ENCODE measurements at regions not wholly inside any gene's neighbourhood (a gene's known extent, or its start where the extent isn't known, plus 50 kb on each side); places are given as distances from the start of the nearest gene placed in this dataset.

GRCh38 chr12:24039113-24039525 is 89.6 kb upstream of the SOX5 start:
- no peak for DNase-seq

DNA sequence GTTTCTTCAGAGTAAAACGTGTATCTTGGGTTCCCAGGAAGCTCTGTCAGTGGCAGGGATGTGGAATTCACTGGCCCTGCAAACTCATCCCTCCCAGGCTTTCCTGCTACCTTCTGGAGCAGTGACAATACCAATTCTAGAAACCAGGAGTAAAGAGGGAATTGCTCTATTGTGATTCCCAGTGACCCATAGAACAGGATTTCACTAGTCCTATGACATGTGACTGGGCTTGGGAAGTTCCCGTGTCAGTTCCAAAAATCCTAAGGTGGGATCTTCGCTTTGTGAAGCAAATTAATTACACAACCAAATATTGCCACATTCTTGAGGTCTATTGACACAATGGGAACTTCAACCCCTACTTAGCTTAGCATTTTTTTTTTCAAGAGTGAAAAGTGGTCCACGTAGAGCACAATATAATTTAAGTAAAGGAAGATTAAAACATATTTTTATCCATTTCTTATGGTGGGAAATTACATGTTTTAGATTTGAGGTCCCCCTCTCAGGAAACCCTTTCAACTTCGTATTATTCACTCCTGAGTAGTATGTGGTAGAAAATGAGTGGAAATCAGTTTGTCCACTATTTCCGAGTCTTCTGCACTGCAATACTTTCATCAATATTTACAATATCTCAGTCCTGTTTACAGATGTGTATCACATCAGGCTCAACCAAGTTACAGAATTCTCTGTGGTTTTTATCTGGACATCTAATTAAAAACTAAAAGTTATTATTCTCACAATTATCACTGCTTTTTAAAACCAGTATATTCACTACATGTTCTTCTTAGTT is 88.9 kb upstream of the SOX5 start:
- no peak for DNase-seq

DNA sequence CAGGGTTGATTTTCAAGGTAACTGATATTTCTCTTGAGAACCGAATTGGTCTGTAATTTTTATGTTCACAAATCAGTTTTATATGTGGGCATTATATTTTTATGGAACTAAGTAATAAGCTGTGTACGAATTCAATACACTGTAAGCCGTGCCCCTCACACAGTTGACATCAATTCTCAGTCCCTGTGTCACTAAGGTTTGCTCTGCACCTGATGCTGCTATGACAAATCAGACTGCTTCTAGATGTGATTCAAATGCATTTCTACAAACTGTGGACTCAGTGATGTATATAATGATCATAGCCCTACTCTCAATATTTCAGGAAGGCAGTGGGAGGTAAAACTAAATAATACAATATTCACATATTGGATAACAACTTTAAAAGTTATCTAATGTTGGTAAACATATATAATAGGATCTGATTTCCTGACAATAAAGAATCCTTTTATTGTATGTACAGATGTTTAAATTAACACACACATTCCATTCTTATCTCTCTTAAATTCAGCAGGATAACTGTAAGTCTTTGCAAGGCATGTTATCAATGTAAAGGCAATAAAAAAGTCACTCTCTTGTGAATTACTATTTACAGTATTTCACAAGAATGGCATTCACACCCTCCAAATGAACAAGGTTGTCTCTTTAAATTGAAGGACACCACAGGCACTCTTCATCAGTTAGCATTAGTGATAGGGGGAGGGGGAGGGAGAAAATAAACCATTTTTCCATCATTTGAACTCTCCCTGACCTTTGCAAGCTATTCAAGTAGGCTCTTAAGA is 87.2 kb upstream of the SOX5 start:
- DNase-seq, result no peak

DNA sequence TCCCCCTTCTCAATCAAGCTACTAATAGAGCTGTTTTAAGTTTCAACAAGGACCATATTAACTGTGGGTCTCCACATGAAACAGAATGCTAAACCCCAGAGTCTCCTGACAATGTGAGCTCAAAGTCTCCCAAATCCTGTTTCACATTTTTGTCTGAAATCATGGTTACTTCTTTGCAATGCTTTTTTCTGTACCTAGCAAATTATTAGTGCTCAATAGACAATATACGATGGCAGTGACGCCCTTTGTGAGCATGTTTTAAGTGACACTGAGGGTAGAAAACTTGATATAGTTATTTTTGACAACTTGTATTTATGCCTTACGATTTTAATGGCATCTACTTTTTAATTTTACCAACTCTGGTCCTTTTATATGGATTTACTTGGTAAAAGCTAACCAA is 85.4 kb upstream of the SOX5 start:
- DNase-seq, result no peak

DNA sequence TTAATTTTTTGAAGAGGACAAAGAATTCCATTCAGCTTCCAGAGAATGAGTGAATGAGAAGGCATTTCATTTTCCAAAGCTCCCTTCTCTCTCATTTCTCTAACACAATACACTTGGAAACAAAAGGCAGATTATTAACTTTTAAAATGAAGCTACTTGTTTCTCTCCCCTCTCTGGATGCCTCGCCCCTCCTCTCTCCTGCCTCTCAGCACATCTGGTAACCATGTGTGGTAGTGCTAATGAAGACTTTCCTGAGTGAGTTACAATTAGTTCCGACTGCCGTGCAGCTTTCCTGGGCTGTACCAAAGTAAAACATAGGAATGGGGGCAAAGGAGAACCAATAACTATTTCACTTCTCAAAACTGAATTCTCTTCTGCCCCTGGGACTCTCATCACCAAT is 84.7 kb upstream of the SOX5 start:
- DNase-seq, result no peak

DNA sequence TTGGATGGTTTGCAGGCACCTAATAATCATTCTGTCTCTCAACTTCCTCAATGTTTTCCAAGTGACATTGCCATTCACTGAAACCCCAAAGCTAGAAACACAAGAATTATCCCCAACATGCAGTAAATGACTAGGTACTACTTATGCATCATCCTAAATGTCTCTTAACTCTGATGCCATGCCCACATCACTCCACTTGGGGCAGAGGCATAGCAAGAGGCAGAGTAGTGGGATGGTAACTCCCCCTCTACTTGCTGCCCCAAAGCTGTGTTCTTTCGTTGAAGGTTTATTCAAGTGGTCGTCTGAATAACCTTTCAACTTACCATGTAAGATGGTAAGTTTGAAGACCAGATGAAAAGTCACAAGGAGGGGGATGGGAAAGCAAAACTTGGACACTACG is 77.9 kb upstream of the SOX5 start:
- DNase-seq, result no peak

- DNase-seq, result no peak
These were observed 75.8 kb upstream of the SOX5 start for GRCh38 chr12:24025153-24025798.

- DNase-seq, result no peak
These were observed 73.6 kb upstream of the SOX5 start for GRCh38 chr12:24023081-24023480.

DNA sequence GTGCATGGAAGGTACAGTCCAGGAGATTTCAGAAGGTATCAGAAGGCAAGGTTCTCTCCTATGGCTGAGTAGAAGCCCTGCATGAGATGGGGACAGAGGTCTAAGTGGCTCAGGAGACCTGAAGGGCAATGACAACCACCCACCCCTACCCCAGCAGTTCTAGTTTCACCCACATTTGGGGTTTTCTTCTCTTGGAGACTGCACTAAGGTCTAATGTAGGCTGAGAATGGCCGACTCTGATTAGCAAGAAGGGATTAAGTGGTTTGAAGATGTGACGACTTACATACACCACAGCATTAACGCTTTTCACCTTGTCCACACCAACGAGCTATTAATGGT is 71.7 kb upstream of the SOX5 start:
- DNase-seq, result no peak

DNA sequence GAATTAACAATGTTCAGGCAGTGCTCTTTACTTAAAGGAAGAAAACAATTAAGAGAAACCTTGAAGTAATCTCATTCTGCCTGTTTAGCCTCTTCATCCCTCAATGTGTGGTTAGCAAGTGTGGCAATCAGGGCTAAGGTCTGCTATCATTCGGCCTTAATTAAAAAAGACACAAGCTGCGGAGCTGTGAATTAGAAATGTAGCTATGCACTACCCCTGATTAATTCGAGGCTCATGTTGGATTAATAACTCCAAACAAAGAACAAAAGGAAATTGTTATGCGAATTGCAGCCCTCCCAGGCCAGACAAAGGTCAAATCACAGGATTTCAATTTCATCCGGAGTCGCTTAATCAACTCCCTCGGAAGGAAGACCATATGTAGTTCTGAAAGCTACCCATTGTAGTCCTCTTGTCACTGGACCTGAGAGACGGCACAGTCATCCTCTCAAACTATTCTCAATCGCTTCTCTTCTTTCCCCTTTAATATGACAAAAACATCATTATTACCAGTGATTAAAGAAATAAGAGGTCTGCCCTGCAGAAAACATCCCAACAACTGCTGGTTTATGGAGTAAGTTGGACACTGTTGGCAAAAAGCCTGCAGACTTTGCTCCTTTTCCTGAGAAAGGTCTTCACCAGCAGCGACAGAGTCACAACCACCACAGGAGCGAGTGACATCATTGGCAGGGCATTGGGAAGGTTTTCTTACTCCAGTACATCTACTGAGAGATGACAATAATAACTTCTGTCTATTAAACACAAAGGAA is 71.1 kb upstream of the SOX5 start:
- no peak for DNase-seq

GRCh38 chr12:24015833-24016160 is 66.3 kb upstream of the SOX5 start:
- DNase-seq, result no peak

DNA sequence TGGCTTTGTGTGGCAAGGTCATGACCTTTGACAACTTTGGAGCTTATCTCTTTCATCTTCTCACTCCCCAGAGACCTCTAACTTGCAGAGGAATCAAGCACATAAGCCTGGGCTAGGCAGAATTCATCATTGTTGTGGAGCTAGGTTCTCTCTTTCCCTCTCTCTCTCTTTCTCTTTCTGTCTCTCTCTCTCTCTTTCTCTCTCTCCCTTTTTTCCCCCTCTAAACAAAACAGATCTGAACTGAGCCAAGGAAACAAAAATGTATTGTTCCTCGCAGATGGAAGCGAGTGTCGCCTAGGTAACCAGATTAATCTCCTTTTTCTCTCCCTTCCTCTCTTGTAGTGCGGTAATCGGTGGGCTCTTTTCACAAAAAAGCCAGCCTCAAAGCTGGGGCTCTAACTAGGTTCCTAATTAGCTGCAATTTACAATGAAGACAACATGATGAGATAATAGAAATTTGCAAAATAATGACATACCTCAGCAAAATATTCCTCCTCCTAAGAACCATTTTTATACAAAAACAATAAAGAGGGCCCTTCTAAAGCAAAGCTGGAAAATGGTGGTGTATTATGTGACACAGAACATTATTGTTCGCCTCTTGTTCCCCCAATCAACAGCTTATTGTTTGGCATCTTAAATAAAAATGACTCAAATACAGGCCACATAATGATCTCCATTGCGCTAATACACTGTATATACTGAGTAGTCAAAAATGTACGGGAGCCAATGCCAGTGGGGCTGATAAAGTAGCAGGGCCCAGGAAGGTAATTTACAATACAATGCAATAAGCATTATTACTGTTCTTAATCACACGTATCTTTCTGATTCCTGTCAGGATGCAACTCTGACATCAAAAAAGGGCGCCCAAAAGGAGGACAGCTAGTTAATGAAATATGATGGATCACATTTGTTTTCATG is 65.7 kb upstream of the SOX5 start:
- no peak for DNase-seq

GRCh38 chr12:24014240-24014639 is 64.8 kb upstream of the SOX5 start:
- no peak for DNase-seq

DNA sequence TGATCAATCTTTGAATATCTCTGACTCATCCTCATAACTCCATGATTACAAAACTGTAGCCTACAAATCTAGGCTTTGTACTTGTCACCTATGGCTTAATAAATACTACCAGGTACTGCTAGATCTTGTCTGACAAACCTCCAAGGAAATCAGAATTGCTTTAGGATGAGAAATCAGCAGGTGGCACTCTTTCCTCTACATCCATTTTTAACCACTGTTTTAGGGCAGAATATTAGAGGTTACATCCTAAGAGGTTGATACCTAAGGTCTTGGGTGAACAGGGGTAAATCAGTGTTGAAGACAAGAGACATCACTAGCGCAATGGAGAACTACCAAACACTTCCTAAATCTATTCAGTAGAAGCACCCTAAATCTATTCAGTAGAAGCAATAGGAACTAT is 63.1 kb upstream of the SOX5 start:
- no peak for DNase-seq

DNA sequence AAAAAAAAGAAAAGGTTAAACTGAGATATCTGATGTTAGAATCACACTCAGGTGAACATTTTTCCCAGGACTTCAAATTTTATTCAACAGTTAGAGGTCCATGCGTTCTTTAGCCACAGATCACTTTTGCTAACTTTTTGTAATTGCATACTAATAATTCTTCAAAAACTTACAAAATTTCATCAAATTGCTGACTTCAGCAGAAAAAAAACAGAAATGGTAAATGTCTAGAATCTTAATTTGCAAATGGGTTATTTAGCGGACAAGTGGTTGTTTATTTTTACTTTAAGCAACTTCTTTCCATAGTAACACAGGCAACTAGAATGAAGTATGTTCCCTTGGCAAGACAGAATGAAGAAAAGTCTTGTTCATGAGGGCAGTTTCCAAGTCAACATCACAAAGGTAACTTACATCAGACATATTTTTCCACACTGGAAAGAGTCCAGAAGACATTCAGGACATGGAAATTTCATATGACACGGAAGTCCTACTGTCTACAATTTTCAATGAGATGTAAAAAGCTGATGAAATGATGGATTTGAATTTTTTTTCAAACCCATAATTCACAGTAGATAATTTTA is 62.5 kb upstream of the SOX5 start:
- DNase-seq, result no peak

- DNase-seq, result no peak
These were observed 58.7 kb upstream of the SOX5 start for GRCh38 chr12:24008166-24008565.
